HS-27A (cell line): ENCODE measurements at regions not wholly inside any gene's neighbourhood (a gene's known extent, or its start where the extent isn't known, plus 50 kb on each side); places are given as distances from the start of the nearest gene placed in this dataset.
A peak's percentile ranks its signal among the peaks of the same experiment; 100 is the strongest.

Experiments used
- DNase-seq: peaks from one replicate; pipeline ENCODE4 v3.0.0-alpha.2; 2012; ENCODE audit warnings: low read depth, missing footprints

GRCh38 chr10:28783087-28783486 lies 105.8 kb downstream of the BAMBI start:
- DNase-seq = no peak

GRCh38 chr10:28785018-28785417 lies 107.7 kb downstream of the BAMBI start:
- no peak for DNase-seq

- no peak for DNase-seq
These were observed 110.9 kb downstream of the BAMBI start for GRCh38 chr10:28788252-28788651.

GRCh38 chr10:28788762-28789161 lies 111.4 kb downstream of the BAMBI start:
- no peak for DNase-seq

GRCh38 chr10:28790146-28790545 lies 112.8 kb downstream of the BAMBI start:
- no peak for DNase-seq

GRCh38 chr10:28793482-28793881 lies 116.2 kb downstream of the BAMBI start:
- DNase-seq = no peak

GRCh38 chr10:28794986-28795385 lies 117.7 kb downstream of the BAMBI start:
- DNase-seq = no peak

- DNase-seq = peak; percentile 26
These were observed 119.5 kb downstream of the BAMBI start for GRCh38 chr10:28796606-28797512.

GRCh38 chr10:28797904-28798371 lies 120.6 kb downstream of the BAMBI start:
- no peak for DNase-seq

- no peak for DNase-seq
These were observed 121.2 kb downstream of the BAMBI start for GRCh38 chr10:28798428-28798955.

- DNase-seq = no peak
These were observed 121.6 kb downstream of the BAMBI start for GRCh38 chr10:28798964-28799363.

- no peak for DNase-seq
These were observed 122.8 kb downstream of the BAMBI start for GRCh38 chr10:28800144-28800543.

- no peak for DNase-seq
These were observed 123.9 kb downstream of the BAMBI start for GRCh38 chr10:28801247-28801646.

GRCh38 chr10:28801869-28802268 lies 124.5 kb downstream of the BAMBI start:
- no peak for DNase-seq

- no peak for DNase-seq
These were observed 128.1 kb downstream of the BAMBI start for GRCh38 chr10:28805390-28805789.

- no peak for DNase-seq
These were observed 129.2 kb downstream of the BAMBI start for GRCh38 chr10:28806488-28806941.

- no peak for DNase-seq
These were observed 129.8 kb downstream of the BAMBI start for GRCh38 chr10:28806951-28807759.

GRCh38 chr10:28807760-28808613 lies 130.7 kb downstream of the BAMBI start:
- DNase-seq = no peak

- DNase-seq = no peak
These were observed 131.4 kb downstream of the BAMBI start for GRCh38 chr10:28808693-28809092.

GRCh38 chr10:28810057-28810870 lies 132.9 kb downstream of the BAMBI start:
- DNase-seq = no peak
